HUES6 (cell line): ENCODE measurements at regions not wholly inside any gene's neighbourhood (a gene's known extent, or its start where the extent isn't known, plus 50 kb on each side); places are given as distances from the start of the nearest gene placed in this dataset.
A peak's percentile ranks its signal among the peaks of the same experiment; 100 is the strongest.

ENCODE experiments used
- H3K27ac ChIP-seq: 2 replicates; pipeline ENCODE4 v1.7.0; 2013; ENCODE audit warnings: low read depth, mild to moderate bottlenecking, low read length, inconsistent platforms
- H3K27me3 ChIP-seq: 2 replicates; pipeline ENCODE4 v1.6.1; 2013; ENCODE audit warnings: low read length; ENCODE audit not compliant: control insufficient read depth, insufficient read depth
- H3K36me3 ChIP-seq: 2 replicates; pipeline ENCODE4 v1.6.1; 2013; ENCODE audit warnings: low read length; ENCODE audit not compliant: control insufficient read depth, insufficient read depth
- H3K4me1 ChIP-seq: 2 replicates; pipeline ENCODE4 v1.6.1; 2013; ENCODE audit warnings: low read length; ENCODE audit not compliant: control insufficient read depth, insufficient read depth
- H3K4me3 ChIP-seq: 2 replicates; pipeline ENCODE4 v1.5.1; 2013; ENCODE audit warnings: low read depth, low read length
- H3K9ac ChIP-seq: one replicate; pipeline ENCODE4 v1.6.1; 2013; ENCODE audit warnings: mild to moderate bottlenecking, low read length
- H3K9me3 ChIP-seq: 2 replicates; pipeline ENCODE4 v1.6.1; 2013; ENCODE audit warnings: low read depth, low read length; ENCODE audit not compliant: control insufficient read depth, insufficient read depth

- H3K36me3 ChIP-seq, result no peaks in the 10 kb centered on the region
- H3K9ac ChIP-seq, result no peak overlapping the region
- no peaks in the 10 kb centered on the region for H3K9me3 ChIP-seq
- no peaks in the 10 kb centered on the region for H3K4me1 ChIP-seq
- no peak overlapping the region for H3K27ac ChIP-seq
- H3K4me3 ChIP-seq, result no peak overlapping the region
- H3K27me3 ChIP-seq, result no peaks in the 10 kb centered on the region
Observed at GRCh38 chr20:6674831-6675230, 92.7 kb upstream of the BMP2 start.

GRCh38 chr20:6673071-6673470 lies 94.4 kb upstream of the BMP2 start:
- H3K9me3 ChIP-seq, result no peaks in the 10 kb centered on the region
- H3K4me3 ChIP-seq, result no peak overlapping the region
- H3K27me3 ChIP-seq, result no peaks in the 10 kb centered on the region
- H3K9ac ChIP-seq, result no peak overlapping the region
- H3K27ac ChIP-seq, result no peak overlapping the region
- no peaks in the 10 kb centered on the region for H3K36me3 ChIP-seq
- no peaks in the 10 kb centered on the region for H3K4me1 ChIP-seq

- no peak overlapping the region for H3K27ac ChIP-seq
- no peaks in the 10 kb centered on the region for H3K9me3 ChIP-seq
- H3K36me3 ChIP-seq, result no peaks in the 10 kb centered on the region
- no peaks in the 10 kb centered on the region for H3K4me1 ChIP-seq
- H3K9ac ChIP-seq, result no peak overlapping the region
- H3K4me3 ChIP-seq, result no peak overlapping the region
- H3K27me3 ChIP-seq, result no peaks in the 10 kb centered on the region
Observed at GRCh38 chr20:6671829-6672228, 95.7 kb upstream of the BMP2 start.

- Histone ChIP-seq H3K36me3 (no peaks in the 10 kb centered on the region), H3K27me3 (no peaks in the 10 kb centered on the region), H3K9ac (no peak overlapping the region), H3K4me1 (no peaks in the 10 kb centered on the region; the same call in 1 of the 2 replicates), H3K27ac (no peak overlapping the region), H3K4me3 (no peak overlapping the region), H3K9me3 (peaks cover 4% of the 10 kb centered on the region; the same call in 1 of the 2 replicates)
Observed at GRCh38 chr20:6668546-6668945, 98.9 kb upstream of the BMP2 start.

GRCh38 chr20:6665621-6666355 lies 101.7 kb upstream of the BMP2 start:
- no peaks in the 10 kb centered on the region for H3K27me3 ChIP-seq
- H3K4me1 ChIP-seq, result peaks cover 7% of the 10 kb centered on the region; the same call in 1 of the 2 replicates
- H3K27ac ChIP-seq, result no peak overlapping the region; the same call in 1 of the 2 replicates
- H3K4me3 ChIP-seq, result no peak overlapping the region
- H3K9ac ChIP-seq, result peak overlapping the region; percentile 22
- peaks cover 10% of the 10 kb centered on the region for H3K9me3 ChIP-seq
- H3K36me3 ChIP-seq, result no peaks in the 10 kb centered on the region

GRCh38 chr20:6665161-6665560 lies 102.3 kb upstream of the BMP2 start:
- Histone ChIP-seq H3K9me3 (peaks cover 10% of the 10 kb centered on the region), H3K27ac (no peak overlapping the region; the same call in 1 of the 2 replicates), H3K4me1 (peaks cover 7% of the 10 kb centered on the region; the same call in 1 of the 2 replicates), H3K4me3 (no peak overlapping the region), H3K27me3 (no peaks in the 10 kb centered on the region), H3K9ac (peak overlapping the region; percentile 22), H3K36me3 (no peaks in the 10 kb centered on the region)

GRCh38 chr20:6664574-6664973 lies 102.9 kb upstream of the BMP2 start:
- Histone ChIP-seq H3K4me1 (peaks cover 7% of the 10 kb centered on the region; the same call in 1 of the 2 replicates), H3K27ac (no peak overlapping the region), H3K9ac (no peak overlapping the region), H3K36me3 (no peaks in the 10 kb centered on the region), H3K9me3 (peaks cover 10% of the 10 kb centered on the region), H3K27me3 (no peaks in the 10 kb centered on the region), H3K4me3 (no peak overlapping the region)

- H3K27ac ChIP-seq, result no peak overlapping the region
- H3K4me1 ChIP-seq, result peaks cover 7% of the 10 kb centered on the region; the same call in 1 of the 2 replicates
- no peak overlapping the region for H3K4me3 ChIP-seq
- peaks cover 10% of the 10 kb centered on the region for H3K9me3 ChIP-seq
- no peaks in the 10 kb centered on the region for H3K36me3 ChIP-seq
- H3K27me3 ChIP-seq, result no peaks in the 10 kb centered on the region
- no peak overlapping the region for H3K9ac ChIP-seq
Observed at GRCh38 chr20:6663751-6664388, 103.6 kb upstream of the BMP2 start.

- Histone ChIP-seq H3K27me3 (no peaks in the 10 kb centered on the region), H3K27ac (no peak overlapping the region), H3K4me3 (no peak overlapping the region), H3K36me3 (no peaks in the 10 kb centered on the region), H3K9me3 (peaks cover 10% of the 10 kb centered on the region), H3K9ac (no peak overlapping the region), H3K4me1 (peaks cover 7% of the 10 kb centered on the region; the same call in 1 of the 2 replicates)
Observed at GRCh38 chr20:6663104-6663503, 104.4 kb upstream of the BMP2 start.

- no peak overlapping the region for H3K9ac ChIP-seq
- H3K4me3 ChIP-seq, result no peak overlapping the region
- no peak overlapping the region for H3K27ac ChIP-seq
- H3K4me1 ChIP-seq, result peaks cover 7% of the 10 kb centered on the region; the same call in 1 of the 2 replicates
- H3K27me3 ChIP-seq, result no peaks in the 10 kb centered on the region
- H3K36me3 ChIP-seq, result no peaks in the 10 kb centered on the region
- peaks cover 10% of the 10 kb centered on the region for H3K9me3 ChIP-seq
Observed at GRCh38 chr20:6662309-6662708, 105.2 kb upstream of the BMP2 start.

GRCh38 chr20:6660441-6660840 lies 107.0 kb upstream of the BMP2 start:
- no peak overlapping the region for H3K9ac ChIP-seq
- peaks cover 7% of the 10 kb centered on the region; the same call in 1 of the 2 replicates for H3K4me1 ChIP-seq
- no peak overlapping the region for H3K4me3 ChIP-seq
- H3K36me3 ChIP-seq, result no peaks in the 10 kb centered on the region
- no peaks in the 10 kb centered on the region for H3K27me3 ChIP-seq
- H3K9me3 ChIP-seq, result peaks cover 10% of the 10 kb centered on the region
- no peak overlapping the region for H3K27ac ChIP-seq
